GM12878 (cell line): ENCODE measurements at regions not wholly inside any gene's neighbourhood (a gene's known extent, or its start where the extent isn't known, plus 50 kb on each side); places are given as distances from the start of the nearest gene placed in this dataset.

Source experiments
- EZH2 ChIP-seq: IDR thresholded peaks from 2 replicates; pipeline ENCODE4 v1.6.1; 2012; ENCODE audit warnings: low read depth, mild to moderate bottlenecking, control low read depth, inconsistent platforms, low read length, borderline replicate concordance; ENCODE audit not compliant: control insufficient read depth
- IRF4 ChIP-seq: IDR thresholded peaks from 2 replicates; pipeline ENCODE4 v1.6.1; 2011; ENCODE audit warnings: low read depth, low read length
- SUPT20H ChIP-seq: IDR thresholded peaks from 2 replicates; pipeline ENCODE4 v1.6.1; 2011; ENCODE audit warnings: low read depth, mild to moderate bottlenecking, low read length, moderate library complexity, borderline replicate concordance; ENCODE audit not compliant: control insufficient read depth
- TF ChIP-seq, protein P1 (sequence below): IDR thresholded peaks from 2 replicates; pipeline ENCODE4 v1.6.1; 2011; ENCODE audit warnings: low read depth, mild to moderate bottlenecking, low read length, moderate library complexity, borderline replicate concordance; ENCODE audit errors: extremely low read depth
- TF ChIP-seq, protein P2 (sequence below), 3 experiments: IDR thresholded peaks in 2 of 3; conservative IDR thresholded peaks in 1 of 3; 2 replicates each; pipeline ENCODE4 v1.5.1; 2011; ENCODE audit warnings: low read depth in 3 of 3, low read length in 3 of 3, mild to moderate bottlenecking in 3 of 3, control low read depth in 2 of 3, moderate library complexity in 2 of 3, inconsistent platforms in 1 of 3, mixed read lengths in 1 of 3; ENCODE audit not compliant: control insufficient read depth in 2 of 3, insufficient read depth in 1 of 3; ENCODE audit errors: extremely low read depth in 1 of 3
- TF ChIP-seq, protein P3 (sequence below): IDR thresholded peaks from 2 replicates; pipeline ENCODE4 v1.6.1; 2012; ENCODE audit warnings: mild to moderate bottlenecking, low read depth, low read length

GRCh38 chr17:63150994-63151464, 185.0 kb downstream of the TANC2 start:
- no peak for TF ChIP-seq IRF4
- TF ChIP-seq, protein P1, sequence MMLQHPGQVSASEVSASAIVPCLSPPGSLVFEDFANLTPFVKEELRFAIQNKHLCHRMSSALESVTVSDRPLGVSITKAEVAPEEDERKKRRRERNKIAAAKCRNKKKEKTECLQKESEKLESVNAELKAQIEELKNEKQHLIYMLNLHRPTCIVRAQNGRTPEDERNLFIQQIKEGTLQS, result no peak
- TF ChIP-seq, protein P2, sequence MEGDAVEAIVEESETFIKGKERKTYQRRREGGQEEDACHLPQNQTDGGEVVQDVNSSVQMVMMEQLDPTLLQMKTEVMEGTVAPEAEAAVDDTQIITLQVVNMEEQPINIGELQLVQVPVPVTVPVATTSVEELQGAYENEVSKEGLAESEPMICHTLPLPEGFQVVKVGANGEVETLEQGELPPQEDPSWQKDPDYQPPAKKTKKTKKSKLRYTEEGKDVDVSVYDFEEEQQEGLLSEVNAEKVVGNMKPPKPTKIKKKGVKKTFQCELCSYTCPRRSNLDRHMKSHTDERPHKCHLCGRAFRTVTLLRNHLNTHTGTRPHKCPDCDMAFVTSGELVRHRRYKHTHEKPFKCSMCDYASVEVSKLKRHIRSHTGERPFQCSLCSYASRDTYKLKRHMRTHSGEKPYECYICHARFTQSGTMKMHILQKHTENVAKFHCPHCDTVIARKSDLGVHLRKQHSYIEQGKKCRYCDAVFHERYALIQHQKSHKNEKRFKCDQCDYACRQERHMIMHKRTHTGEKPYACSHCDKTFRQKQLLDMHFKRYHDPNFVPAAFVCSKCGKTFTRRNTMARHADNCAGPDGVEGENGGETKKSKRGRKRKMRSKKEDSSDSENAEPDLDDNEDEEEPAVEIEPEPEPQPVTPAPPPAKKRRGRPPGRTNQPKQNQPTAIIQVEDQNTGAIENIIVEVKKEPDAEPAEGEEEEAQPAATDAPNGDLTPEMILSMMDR (IDR thresholded peaks at IDR 0.05 in 2 of 3, conservative IDR thresholded peaks at IDR 0.05 in 1 of 3; ENCODE audit: control insufficient read depth in 2 of 3, extremely low read depth in 1 of 3, insufficient read depth in 1 of 3, low read depth in 3 of 3, low read length in 3 of 3), result no peak
- TF ChIP-seq, protein P3, sequence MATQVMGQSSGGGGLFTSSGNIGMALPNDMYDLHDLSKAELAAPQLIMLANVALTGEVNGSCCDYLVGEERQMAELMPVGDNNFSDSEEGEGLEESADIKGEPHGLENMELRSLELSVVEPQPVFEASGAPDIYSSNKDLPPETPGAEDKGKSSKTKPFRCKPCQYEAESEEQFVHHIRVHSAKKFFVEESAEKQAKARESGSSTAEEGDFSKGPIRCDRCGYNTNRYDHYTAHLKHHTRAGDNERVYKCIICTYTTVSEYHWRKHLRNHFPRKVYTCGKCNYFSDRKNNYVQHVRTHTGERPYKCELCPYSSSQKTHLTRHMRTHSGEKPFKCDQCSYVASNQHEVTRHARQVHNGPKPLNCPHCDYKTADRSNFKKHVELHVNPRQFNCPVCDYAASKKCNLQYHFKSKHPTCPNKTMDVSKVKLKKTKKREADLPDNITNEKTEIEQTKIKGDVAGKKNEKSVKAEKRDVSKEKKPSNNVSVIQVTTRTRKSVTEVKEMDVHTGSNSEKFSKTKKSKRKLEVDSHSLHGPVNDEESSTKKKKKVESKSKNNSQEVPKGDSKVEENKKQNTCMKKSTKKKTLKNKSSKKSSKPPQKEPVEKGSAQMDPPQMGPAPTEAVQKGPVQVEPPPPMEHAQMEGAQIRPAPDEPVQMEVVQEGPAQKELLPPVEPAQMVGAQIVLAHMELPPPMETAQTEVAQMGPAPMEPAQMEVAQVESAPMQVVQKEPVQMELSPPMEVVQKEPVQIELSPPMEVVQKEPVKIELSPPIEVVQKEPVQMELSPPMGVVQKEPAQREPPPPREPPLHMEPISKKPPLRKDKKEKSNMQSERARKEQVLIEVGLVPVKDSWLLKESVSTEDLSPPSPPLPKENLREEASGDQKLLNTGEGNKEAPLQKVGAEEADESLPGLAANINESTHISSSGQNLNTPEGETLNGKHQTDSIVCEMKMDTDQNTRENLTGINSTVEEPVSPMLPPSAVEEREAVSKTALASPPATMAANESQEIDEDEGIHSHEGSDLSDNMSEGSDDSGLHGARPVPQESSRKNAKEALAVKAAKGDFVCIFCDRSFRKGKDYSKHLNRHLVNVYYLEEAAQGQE, result no peak
- no peak for TF ChIP-seq EZH2
- TF ChIP-seq SUPT20H, result no peak
